Caco-2 (cell line): ENCODE measurements at regions not wholly inside any gene's neighbourhood (a gene's known extent, or its start where the extent isn't known, plus 50 kb on each side); places are given as distances from the start of the nearest gene placed in this dataset.

Source experiments
- BruUV-seq: library from RNA; stranded (reverse); fragments of 400-500 nt; replicated peaks from 2 replicates; lab custom pipeline; 2021; lab: Mats Ljungman, UMichigan
- CTCF ChIA-PET: fragments of 300-600 bp; sonication (Branson Sonifier 250); formaldehyde crosslinking; loops from one replicate; lab custom pipeline; 2022; ENCODE audit warnings: antibody characterized with exemption; lab: Charles Lee
- POLR2A ChIA-PET: fragments of 300-600 bp; sonication (Branson Sonifier 250); formaldehyde crosslinking; loops from one replicate; lab custom pipeline; 2022; ENCODE audit warnings: antibody characterized with exemption; lab: Charles Lee
- DNase-seq, 2 experiments: peaks; one replicate each; pipeline versions ENCODE4 v3.0.0 to v3.0.0-alpha.2; 2020 to 2022
- H3K27me3 ChIP-seq: replicated peaks from 2 replicates; pipeline ENCODE4 v1.6.0; 2011; ENCODE audit warnings: low read length; ENCODE audit not compliant: control insufficient read depth, insufficient read depth
- H3K36me3 ChIP-seq: 2 replicates; pipeline ENCODE4 v1.5.1; 2011; ENCODE audit warnings: low read length; ENCODE audit not compliant: control insufficient read depth, insufficient read depth
- H3K4me1 ChIP-seq: fragments of 250-450 bp; sonication (Bioruptor Pico); 2 replicates; pipeline ENCODE4 v1.5.1; 2020; ENCODE audit warnings: mild to moderate bottlenecking
- H3K4me3 ChIP-seq: 2 replicates; pipeline ENCODE4 v1.5.1; 2011; ENCODE audit warnings: low read depth, mild to moderate bottlenecking, control low read depth, low read length
- H3K9me3 ChIP-seq: fragments of 250-450 bp; sonication (Bioruptor Pico); 2 replicates; pipeline ENCODE4 v1.5.1; 2020; ENCODE audit warnings: mild to moderate bottlenecking, moderate library complexity
- H3K27ac Mint-ChIP-seq: one replicate; pipeline ENCODE4 v1.8.0; 2022; ENCODE audit warnings: mixed read lengths; ENCODE audit not compliant: unreplicated experiment
- H3K27me3 Mint-ChIP-seq: one replicate; pipeline ENCODE4 v1.8.0; 2022; ENCODE audit warnings: mixed read lengths; ENCODE audit not compliant: insufficient read depth, unreplicated experiment
- H3K36me3 Mint-ChIP-seq: one replicate; pipeline ENCODE4 v1.8.0; 2022; ENCODE audit warnings: mild to moderate bottlenecking, mixed read lengths; ENCODE audit not compliant: insufficient read depth, unreplicated experiment
- H3K4me1 Mint-ChIP-seq: one replicate; pipeline ENCODE4 v1.8.0; 2022; ENCODE audit warnings: low read depth, mixed read lengths; ENCODE audit not compliant: unreplicated experiment
- H3K4me3 Mint-ChIP-seq: one replicate; pipeline ENCODE4 v1.8.0; 2022; ENCODE audit warnings: mild to moderate bottlenecking, moderate library complexity, mixed read lengths; ENCODE audit not compliant: unreplicated experiment
- H3K9me3 Mint-ChIP-seq: one replicate; pipeline ENCODE4 v1.8.0; 2022; ENCODE audit warnings: mixed read lengths; ENCODE audit not compliant: unreplicated experiment
- intact Hi-C: fragments of 100-400 bp; cut with micrococcal nuclease; formaldehyde crosslinking; loops from one replicate; pipeline ENCODE4 v1.10.0; 2022; ENCODE audit not compliant: unreplicated experiment
- TF ChIP-seq, protein P1 (sequence below), 2 experiments: fragments of 200-600 bp in 1 of 2; IDR thresholded peaks; 1 replicate in 1 of 2; 2 replicates in 1 of 2; pipeline versions ENCODE4 v1.5.1 to v1.8.0; 2011 to 2022; ENCODE audit warnings: antibody characterized with exemption in 1 of 2, control low read depth in 1 of 2, inconsistent platforms in 1 of 2, low read depth in 1 of 2, low read length in 1 of 2, mild to moderate bottlenecking in 1 of 2, moderate library complexity in 1 of 2; ENCODE audit not compliant: insufficient read depth in 1 of 2, severe bottlenecking in 1 of 2, unreplicated experiment in 1 of 2

DNA sequence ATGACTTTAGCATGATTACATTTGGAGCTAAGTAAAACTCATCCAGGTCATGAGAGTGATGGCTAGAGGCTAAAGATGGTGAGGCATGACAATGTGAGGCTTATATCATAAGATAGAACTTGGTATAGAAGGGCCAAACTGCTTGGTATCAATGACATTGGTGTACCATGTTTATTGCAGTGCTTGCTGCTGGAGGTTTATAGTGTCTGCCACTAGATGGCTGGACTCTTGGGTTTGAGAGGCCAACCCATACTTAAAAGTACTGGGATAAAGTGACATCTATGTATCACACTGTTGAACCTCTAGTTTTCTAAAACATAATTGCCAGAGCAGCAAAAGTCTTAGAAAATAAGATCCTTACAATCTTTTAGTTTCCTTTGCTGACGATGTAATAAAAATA is 83.0 kb upstream of the TACR3 start:
- H3K9me3 ChIP-seq, result no peaks in the 10 kb centered on the region
- H3K4me1 Mint-ChIP-seq, result no peaks in the 10 kb centered on the region
- BruUV-seq, result no TSS peak
- no peaks in the 10 kb centered on the region for H3K36me3 Mint-ChIP-seq
- H3K27me3 ChIP-seq, result no peaks in the 10 kb centered on the region
- H3K4me1 ChIP-seq, result no peaks in the 10 kb centered on the region
- H3K27me3 Mint-ChIP-seq, result no peaks in the 10 kb centered on the region
- TF ChIP-seq, protein P1, sequence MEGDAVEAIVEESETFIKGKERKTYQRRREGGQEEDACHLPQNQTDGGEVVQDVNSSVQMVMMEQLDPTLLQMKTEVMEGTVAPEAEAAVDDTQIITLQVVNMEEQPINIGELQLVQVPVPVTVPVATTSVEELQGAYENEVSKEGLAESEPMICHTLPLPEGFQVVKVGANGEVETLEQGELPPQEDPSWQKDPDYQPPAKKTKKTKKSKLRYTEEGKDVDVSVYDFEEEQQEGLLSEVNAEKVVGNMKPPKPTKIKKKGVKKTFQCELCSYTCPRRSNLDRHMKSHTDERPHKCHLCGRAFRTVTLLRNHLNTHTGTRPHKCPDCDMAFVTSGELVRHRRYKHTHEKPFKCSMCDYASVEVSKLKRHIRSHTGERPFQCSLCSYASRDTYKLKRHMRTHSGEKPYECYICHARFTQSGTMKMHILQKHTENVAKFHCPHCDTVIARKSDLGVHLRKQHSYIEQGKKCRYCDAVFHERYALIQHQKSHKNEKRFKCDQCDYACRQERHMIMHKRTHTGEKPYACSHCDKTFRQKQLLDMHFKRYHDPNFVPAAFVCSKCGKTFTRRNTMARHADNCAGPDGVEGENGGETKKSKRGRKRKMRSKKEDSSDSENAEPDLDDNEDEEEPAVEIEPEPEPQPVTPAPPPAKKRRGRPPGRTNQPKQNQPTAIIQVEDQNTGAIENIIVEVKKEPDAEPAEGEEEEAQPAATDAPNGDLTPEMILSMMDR (IDR thresholded peaks at IDR 0.05; ENCODE audit: insufficient read depth in 1 of 2, low read depth in 1 of 2, low read length in 1 of 2, severe bottlenecking in 1 of 2, unreplicated experiment in 1 of 2), result no peak
- H3K4me3 Mint-ChIP-seq, result no peak overlapping the region
- H3K4me3 ChIP-seq, result no peak overlapping the region
- intact Hi-C loops, result loop anchor here (5.0 kb wide), 1 partner anchor 130 kb away; no protein-coding TSS in a partner anchor
- POLR2A ChIA-PET, result no interaction called here
- DNase-seq, result no peak
- CTCF ChIA-PET, result no interaction called here
- H3K27ac Mint-ChIP-seq, result no peak overlapping the region
- H3K9me3 Mint-ChIP-seq, result no peaks in the 10 kb centered on the region
- H3K36me3 ChIP-seq, result no peaks in the 10 kb centered on the region

DNA sequence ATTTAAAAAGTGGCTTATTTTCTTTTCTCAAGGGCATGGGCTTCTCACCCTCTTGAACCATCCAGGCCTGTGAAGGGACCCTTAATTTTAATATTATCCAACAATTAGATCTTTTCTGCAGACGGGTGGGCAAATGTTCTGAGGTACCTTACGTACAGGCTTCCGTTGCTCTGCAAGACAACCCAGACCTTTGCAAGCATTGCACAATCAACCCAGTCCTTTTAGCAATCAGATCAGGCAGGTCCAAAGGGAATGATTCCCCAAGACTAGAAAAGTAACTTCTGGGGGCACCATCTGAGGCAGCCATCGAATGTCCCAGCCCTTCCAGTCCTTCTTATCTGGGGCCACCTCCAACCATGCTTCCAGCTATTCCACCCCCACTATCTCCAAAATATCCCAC is 67.3 kb upstream of the TACR3 start:
- H3K27me3 ChIP-seq, result no peaks in the 10 kb centered on the region
- H3K4me1 ChIP-seq, result no peaks in the 10 kb centered on the region
- no peaks in the 10 kb centered on the region for H3K9me3 ChIP-seq
- no peak overlapping the region for H3K27ac Mint-ChIP-seq
- BruUV-seq, result no TSS peak
- intact Hi-C loops, result loop anchor here (10.0 kb wide), 1 partner anchor 252 kb away; no protein-coding TSS in a partner anchor
- ChIA-PET POLR2A (no interaction called here), CTCF (no interaction called here)
- no peaks in the 10 kb centered on the region for H3K4me1 Mint-ChIP-seq
- TF ChIP-seq, protein P1 (IDR thresholded peaks at IDR 0.05; ENCODE audit: insufficient read depth in 1 of 2, low read depth in 1 of 2, low read length in 1 of 2, severe bottlenecking in 1 of 2, unreplicated experiment in 1 of 2), result no peak
- no peak for DNase-seq
- no peaks in the 10 kb centered on the region for H3K36me3 Mint-ChIP-seq
- no peaks in the 10 kb centered on the region for H3K9me3 Mint-ChIP-seq
- no peaks in the 10 kb centered on the region for H3K27me3 Mint-ChIP-seq
- no peak overlapping the region for H3K4me3 ChIP-seq
- no peaks in the 10 kb centered on the region for H3K36me3 ChIP-seq
- no peak overlapping the region for H3K4me3 Mint-ChIP-seq

- POLR2A ChIA-PET, result no interaction called here
- DNase-seq, result no peak
- Histone ChIP-seq H3K36me3 (no peaks in the 10 kb centered on the region), H3K27me3 (no peaks in the 10 kb centered on the region), H3K9me3 (no peaks in the 10 kb centered on the region), H3K4me3 (no peak overlapping the region), H3K4me1 (no peaks in the 10 kb centered on the region)
- Mint-ChIP-seq H3K27ac (no peak overlapping the region), H3K4me3 (no peak overlapping the region), H3K27me3 (no peaks in the 10 kb centered on the region), H3K9me3 (no peaks in the 10 kb centered on the region), H3K36me3 (no peaks in the 10 kb centered on the region), H3K4me1 (no peaks in the 10 kb centered on the region)
- TF ChIP-seq, protein P1 (IDR thresholded peaks at IDR 0.05; ENCODE audit: insufficient read depth in 1 of 2, low read depth in 1 of 2, low read length in 1 of 2, severe bottlenecking in 1 of 2, unreplicated experiment in 1 of 2), result no peak
- CTCF ChIA-PET, result no interaction called here
- intact Hi-C loops, result loop anchor here (1.0 to 10.0 kb wide), 3 partner anchors 152 to 582 kb away; no protein-coding TSS in a partner anchor
- no TSS peak for BruUV-seq
These were observed 66.8 kb upstream of the TACR3 start for GRCh38 chr4:103786593-103786992.
